Stomach (tissue), 4 donors: ENCODE measurements at regions not wholly inside any gene's neighbourhood (a gene's known extent, or its start where the extent isn't known, plus 50 kb on each side); places are given as distances from the start of the nearest gene placed in this dataset.

Source experiments
- EP300 ChIP-seq: sonication (generic); formaldehyde crosslinking; IDR thresholded peaks from one replicate; pipeline ENCODE4 v1.6.1; 2017; ENCODE audit warnings: antibody characterized with exemption
- TF ChIP-seq, protein P1 (sequence below), 7 experiments: fragments of 450-650 bp in 4 of 7; fragments of 200-600 bp in 3 of 7; sonication (generic) in 3 of 7; IDR thresholded peaks; one replicate each; pipeline ENCODE4 v1.5.1; 2016 to 2019; ENCODE audit warnings: antibody characterized with exemption in 7 of 7, control low read depth in 2 of 7, mild to moderate bottlenecking in 1 of 7

- TF ChIP-seq, protein P1, sequence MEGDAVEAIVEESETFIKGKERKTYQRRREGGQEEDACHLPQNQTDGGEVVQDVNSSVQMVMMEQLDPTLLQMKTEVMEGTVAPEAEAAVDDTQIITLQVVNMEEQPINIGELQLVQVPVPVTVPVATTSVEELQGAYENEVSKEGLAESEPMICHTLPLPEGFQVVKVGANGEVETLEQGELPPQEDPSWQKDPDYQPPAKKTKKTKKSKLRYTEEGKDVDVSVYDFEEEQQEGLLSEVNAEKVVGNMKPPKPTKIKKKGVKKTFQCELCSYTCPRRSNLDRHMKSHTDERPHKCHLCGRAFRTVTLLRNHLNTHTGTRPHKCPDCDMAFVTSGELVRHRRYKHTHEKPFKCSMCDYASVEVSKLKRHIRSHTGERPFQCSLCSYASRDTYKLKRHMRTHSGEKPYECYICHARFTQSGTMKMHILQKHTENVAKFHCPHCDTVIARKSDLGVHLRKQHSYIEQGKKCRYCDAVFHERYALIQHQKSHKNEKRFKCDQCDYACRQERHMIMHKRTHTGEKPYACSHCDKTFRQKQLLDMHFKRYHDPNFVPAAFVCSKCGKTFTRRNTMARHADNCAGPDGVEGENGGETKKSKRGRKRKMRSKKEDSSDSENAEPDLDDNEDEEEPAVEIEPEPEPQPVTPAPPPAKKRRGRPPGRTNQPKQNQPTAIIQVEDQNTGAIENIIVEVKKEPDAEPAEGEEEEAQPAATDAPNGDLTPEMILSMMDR (IDR thresholded peaks at IDR 0.05): no peak
- no peak for TF ChIP-seq EP300
These were observed 154.1 kb upstream of the CBLB start for GRCh38 chr3:106022913-106023312.
